PC-9 (cell line): ENCODE measurements at regions not wholly inside any gene's neighbourhood (a gene's known extent, or its start where the extent isn't known, plus 50 kb on each side); places are given as distances from the start of the nearest gene placed in this dataset.
"Not testable (repeated sequence)": the region's sequence is repeated elsewhere in the genome, so short reads cannot be mapped to it uniquely, and the experiment has no call there.

Experiments used
- BruUV-seq: library from RNA; stranded (reverse); fragments of 400-500 nt; replicated peaks from 2 replicates; lab custom pipeline; 2021; lab: Mats Ljungman, UMichigan
- CTCF ChIA-PET: fragments of 300-600 bp; sonication (Branson Sonifier 250); formaldehyde crosslinking; loops from one replicate; lab custom pipeline; 2022; ENCODE audit warnings: antibody characterized with exemption; lab: Charles Lee
- POLR2A ChIA-PET: fragments of 300-600 bp; sonication (Branson Sonifier 250); formaldehyde crosslinking; loops from one replicate; lab custom pipeline; 2022; ENCODE audit warnings: antibody characterized with exemption; ENCODE audit not compliant: unreplicated experiment; lab: Charles Lee
- DNase-seq, 2 experiments: peaks; one replicate each; pipeline versions ENCODE4 v3.0.0 to v3.0.0-alpha.2; 2015 to 2022; ENCODE audit warnings: mixed read lengths in 1 of 2
- H2AFZ ChIP-seq: fragments of 200-600 bp; sonication (generic); 2 replicates; pipeline ENCODE4 v1.8.1; 2017; ENCODE audit warnings: antibody characterized with exemption
- H3F3A ChIP-seq: fragments of 200-600 bp; sonication (generic); 2 replicates; pipeline ENCODE4 v1.8.1; 2017; ENCODE audit warnings: antibody characterized with exemption, mild to moderate bottlenecking, low read depth; ENCODE audit not compliant: insufficient read depth
- H3K27ac ChIP-seq: fragments of 200-600 bp; sonication (generic); 2 replicates; pipeline ENCODE4 v1.6.1; 2016; ENCODE audit warnings: mixed run types
- H3K27me3 ChIP-seq: fragments of 200-600 bp; sonication (generic); 2 replicates; pipeline ENCODE4 v1.6.1; 2016; ENCODE audit warnings: low read depth, mixed run types; ENCODE audit not compliant: insufficient read depth
- H3K36me3 ChIP-seq: fragments of 200-600 bp; sonication (generic); 2 replicates; pipeline ENCODE4 v1.6.1; 2016; ENCODE audit warnings: low read depth, mixed run types
- H3K4me1 ChIP-seq: fragments of 200-600 bp; sonication (generic); replicated peaks from 2 replicates; pipeline ENCODE4 v1.6.1; 2016; ENCODE audit warnings: mixed run types; ENCODE audit not compliant: insufficient read depth
- H3K4me2 ChIP-seq: fragments of 200-600 bp; sonication (generic); 2 replicates; pipeline ENCODE4 v1.6.1; 2017; ENCODE audit warnings: mixed run types
- H3K4me3 ChIP-seq: fragments of 200-600 bp; sonication (generic); 2 replicates; pipeline ENCODE4 v1.6.1; 2016; ENCODE audit warnings: mixed run types
- H3K79me2 ChIP-seq: fragments of 200-600 bp; sonication (generic); 2 replicates; pipeline ENCODE4 v1.6.1; 2017; ENCODE audit warnings: low read depth, mixed run types
- H3K9me2 ChIP-seq: fragments of 200-600 bp; sonication (generic); 2 replicates; pipeline ENCODE4 v1.8.1; 2017; ENCODE audit warnings: mild to moderate bottlenecking; ENCODE audit not compliant: insufficient read depth
- H3K9me3 ChIP-seq: fragments of 200-600 bp; sonication (generic); 2 replicates; pipeline ENCODE4 v1.8.1; 2016; ENCODE audit warnings: low read depth; ENCODE audit not compliant: insufficient read depth
- H4K20me1 ChIP-seq: fragments of 200-600 bp; sonication (generic); 2 replicates; pipeline ENCODE4 v1.8.1; 2017; ENCODE audit not compliant: insufficient read depth
- EZH2 ChIP-seq: fragments of 200-600 bp; sonication (generic); IDR thresholded peaks from 2 replicates; pipeline ENCODE4 v1.8.0; 2017; ENCODE audit warnings: antibody characterized with exemption, low read depth
- intact Hi-C: fragments of 100-400 bp; cut with micrococcal nuclease; formaldehyde crosslinking; loops from one replicate; pipeline ENCODE4 v1.10.0; 2022; ENCODE audit not compliant: unreplicated experiment
- TF ChIP-seq, protein P1 (sequence below): fragments of 200-600 bp; sonication (generic); conservative IDR thresholded peaks from 2 replicates; pipeline ENCODE4 v1.6.1; 2017; ENCODE audit warnings: mixed run types, antibody characterized with exemption, mild to moderate bottlenecking, moderate library complexity

DNA sequence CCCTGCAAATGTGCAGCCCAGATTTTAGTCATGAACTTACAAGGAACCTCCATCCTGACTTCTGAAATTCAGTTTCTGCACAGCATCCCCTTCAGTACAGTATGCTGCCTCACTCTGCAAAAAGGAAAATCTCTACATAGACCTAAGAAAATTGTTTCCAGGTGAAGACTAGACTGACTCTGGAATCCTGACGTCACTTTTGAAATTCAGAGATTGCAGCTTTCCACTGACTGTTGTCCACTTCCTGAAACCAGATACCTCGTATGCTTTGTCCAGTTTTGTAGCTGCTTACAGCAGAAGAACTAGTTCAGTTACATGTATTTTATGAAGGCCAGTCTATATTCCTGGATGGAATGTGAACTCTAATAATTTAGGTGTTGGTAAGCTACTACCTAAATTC, 629.3 kb upstream of the ST8SIA4 start:
- Histone ChIP-seq H3K9me3 (no peaks in the 10 kb centered on the region), H3F3A (no peaks in the 10 kb centered on the region), H3K9me2 (no peaks in the 10 kb centered on the region), H3K27ac (no peak overlapping the region), H4K20me1 (no peaks in the 10 kb centered on the region), H3K36me3 (no peaks in the 10 kb centered on the region), H2AFZ (no peak overlapping the region), H3K4me2 (no peak overlapping the region), H3K4me3 (no peak overlapping the region), H3K79me2 (no peaks in the 10 kb centered on the region), H3K27me3 (no peaks in the 10 kb centered on the region), H3K4me1 (no peaks in the 10 kb centered on the region)
- no TSS peak for BruUV-seq
- no peak for TF ChIP-seq EZH2
- TF ChIP-seq, protein P1, sequence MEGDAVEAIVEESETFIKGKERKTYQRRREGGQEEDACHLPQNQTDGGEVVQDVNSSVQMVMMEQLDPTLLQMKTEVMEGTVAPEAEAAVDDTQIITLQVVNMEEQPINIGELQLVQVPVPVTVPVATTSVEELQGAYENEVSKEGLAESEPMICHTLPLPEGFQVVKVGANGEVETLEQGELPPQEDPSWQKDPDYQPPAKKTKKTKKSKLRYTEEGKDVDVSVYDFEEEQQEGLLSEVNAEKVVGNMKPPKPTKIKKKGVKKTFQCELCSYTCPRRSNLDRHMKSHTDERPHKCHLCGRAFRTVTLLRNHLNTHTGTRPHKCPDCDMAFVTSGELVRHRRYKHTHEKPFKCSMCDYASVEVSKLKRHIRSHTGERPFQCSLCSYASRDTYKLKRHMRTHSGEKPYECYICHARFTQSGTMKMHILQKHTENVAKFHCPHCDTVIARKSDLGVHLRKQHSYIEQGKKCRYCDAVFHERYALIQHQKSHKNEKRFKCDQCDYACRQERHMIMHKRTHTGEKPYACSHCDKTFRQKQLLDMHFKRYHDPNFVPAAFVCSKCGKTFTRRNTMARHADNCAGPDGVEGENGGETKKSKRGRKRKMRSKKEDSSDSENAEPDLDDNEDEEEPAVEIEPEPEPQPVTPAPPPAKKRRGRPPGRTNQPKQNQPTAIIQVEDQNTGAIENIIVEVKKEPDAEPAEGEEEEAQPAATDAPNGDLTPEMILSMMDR: no peak
- POLR2A ChIA-PET: no interaction called here
- CTCF ChIA-PET: no interaction called here
- intact Hi-C loops: no loop called here
- DNase-seq: no peak

DNA sequence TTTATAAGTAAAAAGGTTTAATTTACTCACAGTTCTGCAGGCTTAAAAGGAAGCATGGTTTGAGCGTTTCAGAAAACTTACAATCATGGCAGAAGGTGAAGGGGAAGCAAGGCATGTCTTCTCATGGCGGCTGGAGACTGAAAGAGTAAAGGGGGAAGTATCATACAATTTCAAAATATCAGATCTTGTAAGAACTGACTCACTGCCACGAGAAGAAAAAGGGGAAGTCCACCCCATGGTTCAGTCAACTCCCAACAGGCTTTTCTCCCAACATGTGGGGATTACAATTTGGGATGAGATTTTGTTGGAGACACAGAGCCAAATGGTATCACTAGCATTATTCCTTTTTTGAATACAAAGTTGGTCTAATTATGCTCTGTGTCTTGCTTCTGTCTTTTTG, 627.9 kb upstream of the ST8SIA4 start:
- H3K4me3 ChIP-seq: no peak overlapping the region
- no peaks in the 10 kb centered on the region for H3K36me3 ChIP-seq
- H3K9me2 ChIP-seq: no peaks in the 10 kb centered on the region
- H3F3A ChIP-seq: no peaks in the 10 kb centered on the region
- no peak overlapping the region for H3K27ac ChIP-seq
- CTCF ChIA-PET: no interaction called here
- no peak overlapping the region for H2AFZ ChIP-seq
- H3K4me2 ChIP-seq: no peak overlapping the region
- POLR2A ChIA-PET: no interaction called here
- H3K4me1 ChIP-seq: no peaks in the 10 kb centered on the region
- TF ChIP-seq EZH2: no peak
- TF ChIP-seq, protein P1: no peak
- H3K79me2 ChIP-seq: no peaks in the 10 kb centered on the region
- DNase-seq: no peak
- intact Hi-C loops: no loop called here
- no peaks in the 10 kb centered on the region for H3K27me3 ChIP-seq
- H4K20me1 ChIP-seq: no peaks in the 10 kb centered on the region
- BruUV-seq: no TSS peak
- H3K9me3 ChIP-seq: no peaks in the 10 kb centered on the region

DNA sequence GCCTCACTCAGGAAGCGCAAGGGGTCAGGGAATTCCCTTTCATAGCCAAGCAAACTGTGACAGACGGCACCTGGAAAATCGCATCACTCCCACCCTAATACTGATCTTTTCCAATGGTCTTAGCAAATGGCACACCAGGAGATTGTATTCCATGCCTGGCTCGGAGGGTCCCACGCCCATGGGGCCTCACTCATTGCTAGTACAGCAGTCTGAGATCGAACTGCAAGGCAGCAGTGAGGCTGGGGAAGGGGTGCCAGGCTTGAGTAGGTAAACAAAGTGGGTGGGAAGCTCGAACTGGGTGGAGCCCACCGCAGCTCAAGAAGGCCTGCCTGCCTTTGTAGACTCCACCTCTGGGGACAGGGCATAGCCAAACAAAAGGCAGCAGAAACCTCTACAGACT, 626.0 kb upstream of the ST8SIA4 start:
- POLR2A ChIA-PET, DNase-seq, H3K4me1 ChIP-seq, H3K4me3 ChIP-seq, intact Hi-C loops, H3K4me2 ChIP-seq, H3K9me3 ChIP-seq, H2AFZ ChIP-seq, BruUV-seq, H3K9me2 ChIP-seq, H3K36me3 ChIP-seq, H3F3A ChIP-seq, CTCF ChIA-PET, H4K20me1 ChIP-seq, H3K27ac ChIP-seq, H3K79me2 ChIP-seq, H3K27me3 ChIP-seq: not testable (repeated sequence)

DNA sequence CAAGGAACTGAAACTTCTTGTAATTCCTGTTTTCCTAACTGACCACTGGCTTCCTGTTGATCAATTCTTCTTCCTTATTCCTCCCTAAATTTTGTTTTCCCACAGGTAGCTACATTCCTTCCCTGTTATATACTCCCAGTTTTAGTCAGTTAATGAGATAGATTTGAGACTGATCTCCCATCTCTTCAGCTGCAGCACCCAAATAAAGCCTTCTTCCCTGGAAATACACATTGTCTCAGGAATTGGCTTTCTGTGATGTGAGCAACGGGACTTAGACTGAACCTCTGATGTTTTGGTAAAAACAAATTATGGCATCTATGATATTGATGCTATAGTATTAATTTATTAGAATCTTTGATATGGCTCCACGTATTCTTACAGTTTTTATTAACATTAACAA, 617.3 kb upstream of the ST8SIA4 start:
- no peak overlapping the region for H3K4me2 ChIP-seq
- intact Hi-C loops: no loop called here
- TF ChIP-seq, protein P1: no peak
- TF ChIP-seq EZH2: no peak
- H4K20me1 ChIP-seq: no peaks in the 10 kb centered on the region
- H3K27me3 ChIP-seq: no peaks in the 10 kb centered on the region
- no peaks in the 10 kb centered on the region for H3K36me3 ChIP-seq
- no peak overlapping the region for H3K27ac ChIP-seq
- DNase-seq: peak in 1 of 2 experiments; percentile 37
- H3K9me3 ChIP-seq: no peaks in the 10 kb centered on the region
- BruUV-seq: no TSS peak
- no peak overlapping the region for H3K4me3 ChIP-seq
- POLR2A ChIA-PET: no interaction called here
- CTCF ChIA-PET: no interaction called here
- H2AFZ ChIP-seq: no peak overlapping the region
- no peaks in the 10 kb centered on the region for H3K9me2 ChIP-seq
- H3K4me1 ChIP-seq: no peaks in the 10 kb centered on the region
- no peaks in the 10 kb centered on the region for H3K79me2 ChIP-seq
- no peaks in the 10 kb centered on the region for H3F3A ChIP-seq
